Fibroblast of mammary gland (primary cell): ENCODE measurements at regions not wholly inside any gene's neighbourhood (a gene's known extent, or its start where the extent isn't known, plus 50 kb on each side); places are given as distances from the start of the nearest gene placed in this dataset.

Experiments
- DNase-seq: peaks from one replicate; pipeline ENCODE4 v3.0.0-alpha.2; 2010; ENCODE audit warnings: low read depth
- H3K4me3 ChIP-seq: 2 replicates; pipeline ENCODE4 v1.5.1; 2011; ENCODE audit warnings: low read depth, mild to moderate bottlenecking, low read length, moderate library complexity; ENCODE audit not compliant: control insufficient read depth
- CTCF ChIP-seq: conservative IDR thresholded peaks from 2 replicates; pipeline ENCODE4 v1.5.1; 2011; ENCODE audit warnings: low read depth, low read length, inconsistent platforms; ENCODE audit not compliant: control insufficient read depth, insufficient read depth

GRCh38 chr5:28009576-28009975 is 971.2 kb upstream of the CDH9 start:
- H3K4me3 ChIP-seq = no peak overlapping the region
- DNase-seq = no peak
- TF ChIP-seq CTCF = no peak

GRCh38 chr5:27996665-27997064 is 958.3 kb upstream of the CDH9 start:
- H3K4me3 ChIP-seq = no peak overlapping the region
- DNase-seq = no peak
- no peak for TF ChIP-seq CTCF

- no peak for TF ChIP-seq CTCF
- H3K4me3 ChIP-seq = no peak overlapping the region
- no peak for DNase-seq
Measured at GRCh38 chr5:27995867-27996266, 957.5 kb upstream of the CDH9 start.

GRCh38 chr5:27978322-27978721 is 939.9 kb upstream of the CDH9 start:
- no peak for TF ChIP-seq CTCF
- DNase-seq = no peak
- H3K4me3 ChIP-seq = no peak overlapping the region

GRCh38 chr5:27969157-27969556 is 930.8 kb upstream of the CDH9 start:
- DNase-seq = no peak
- H3K4me3 ChIP-seq = no peak overlapping the region
- no peak for TF ChIP-seq CTCF

- no peak overlapping the region for H3K4me3 ChIP-seq
- no peak for TF ChIP-seq CTCF
- DNase-seq = no peak
Measured at GRCh38 chr5:27963050-27963783, 924.8 kb upstream of the CDH9 start.

- DNase-seq = no peak
- TF ChIP-seq CTCF = no peak
Measured at GRCh38 chr5:27962198-27962597, 923.8 kb upstream of the CDH9 start.

More at GRCh38 chr5:27962198-27962597, 923.8 kb upstream of the CDH9 start:
- H3K4me3 ChIP-seq = no peak overlapping the region
